AG10803 (cell line): ENCODE measurements at regions not wholly inside any gene's neighbourhood (a gene's known extent, or its start where the extent isn't known, plus 50 kb on each side); places are given as distances from the start of the nearest gene placed in this dataset.
"Not testable (repeated sequence)": the region's sequence is repeated elsewhere in the genome, so short reads cannot be mapped to it uniquely, and the experiment has no call there.

Experiments
- DNase-seq: peaks from one replicate; pipeline ENCODE4 v3.0.0; 2010; ENCODE audit warnings: low read depth
- H3K4me3 ChIP-seq: 2 replicates; pipeline ENCODE4 v1.5.1; 2011; ENCODE audit warnings: mild to moderate bottlenecking, low read length, control low read depth
- CTCF ChIP-seq: conservative IDR thresholded peaks from 2 replicates; pipeline ENCODE4 v1.5.1; 2011; ENCODE audit warnings: mild to moderate bottlenecking, low read length, control low read depth, inconsistent platforms

GRCh38 chr7:68613897-68614296, 984.4 kb upstream of the AUTS2 start:
- no peak for TF ChIP-seq CTCF
- H3K4me3 ChIP-seq = no peak overlapping the region
- DNase-seq = no peak

- TF ChIP-seq CTCF = peak; percentile 32; the same call in 1 of the 2 replicates
- H3K4me3 ChIP-seq = no peak overlapping the region
- peak; percentile 47 for DNase-seq
Measured at GRCh38 chr7:68619526-68619925, 978.7 kb upstream of the AUTS2 start.

- H3K4me3 ChIP-seq = no peak overlapping the region
- TF ChIP-seq CTCF = no peak
- no peak for DNase-seq
Measured at GRCh38 chr7:68622500-68622899, 975.8 kb upstream of the AUTS2 start.

- H3K4me3 ChIP-seq = no peak overlapping the region
- no peak for TF ChIP-seq CTCF
- no peak for DNase-seq
Measured at GRCh38 chr7:68623030-68623429, 975.2 kb upstream of the AUTS2 start.

GRCh38 chr7:68627247-68627864, 970.9 kb upstream of the AUTS2 start:
- DNase-seq = no peak
- TF ChIP-seq CTCF = no peak
- H3K4me3 ChIP-seq = no peak overlapping the region

GRCh38 chr7:68630914-68631313, 967.4 kb upstream of the AUTS2 start:
- not testable (repeated sequence) for DNase-seq, H3K4me3 ChIP-seq

- no peak for TF ChIP-seq CTCF
- no peak for DNase-seq
- H3K4me3 ChIP-seq = no peak overlapping the region
Measured at GRCh38 chr7:68640103-68640502, 958.2 kb upstream of the AUTS2 start.

GRCh38 chr7:68642727-68643126, 955.5 kb upstream of the AUTS2 start:
- no peak overlapping the region for H3K4me3 ChIP-seq
- no peak for TF ChIP-seq CTCF

More at GRCh38 chr7:68642727-68643126, 955.5 kb upstream of the AUTS2 start:
- DNase-seq = no peak
